Motor neuron (in vitro differentiated cells): ENCODE measurements at regions not wholly inside any gene's neighbourhood (a gene's known extent, or its start where the extent isn't known, plus 50 kb on each side); places are given as distances from the start of the nearest gene placed in this dataset.

Source experiments
- ATAC-seq, 8 experiments: fragments of 200-7000 bp; cut with Tn5 transposase; replicated peaks in 6 of 8; 2 replicates each; pipeline ENCODE4 v1.8.0; 2021; ENCODE audit warnings: mild to moderate bottlenecking in 8 of 8, moderate library complexity in 8 of 8
- H3K27ac ChIP-seq, 2 donors: fragments of 250-450 bp; sonication (Bioruptor Pico); 2 replicates each; pipeline ENCODE4 v1.9.0; 2021; ENCODE audit warnings: antibody characterized with exemption in 2 of 2, mild to moderate bottlenecking in 2 of 2, moderate library complexity in 1 of 2
- H3K4me1 ChIP-seq, 2 donors: fragments of 250-450 bp; sonication (Bioruptor Pico); replicated peaks in 1 of 2; 2 replicates each; pipeline ENCODE4 v1.6.1; 2021; ENCODE audit warnings: antibody characterized with exemption in 2 of 2, mild to moderate bottlenecking in 2 of 2, moderate library complexity in 1 of 2
- H3K4me3 ChIP-seq, 5 donors: fragments of 250-450 bp; sonication (Bioruptor Pico); 2 replicates each; pipeline ENCODE4 v1.9.0; 2021; ENCODE audit warnings: antibody characterized with exemption in 5 of 5, mild to moderate bottlenecking in 5 of 5, moderate library complexity in 4 of 5
- WGBS, 10 experiments: fragments of 450-650 bp; shearing (Covaris generic); methylation state at CpG; one replicate each; pipeline ENCODE4 v1.0.0; 2022; 5-methylcytosine and 5-hydroxymethylcytosine counted together
- in situ Hi-C, 9 experiments: fragments of 400-800 bp; cut with MboI; loops; one replicate each; pipeline ENCODE4 v1.15.0; 2021; ENCODE audit warnings: low sequenced_read_pairs in 9 of 9, low pct_unique_long_range_greater_than_20kb in 2 of 9; ENCODE audit not compliant: unreplicated experiment in 9 of 9

DNA sequence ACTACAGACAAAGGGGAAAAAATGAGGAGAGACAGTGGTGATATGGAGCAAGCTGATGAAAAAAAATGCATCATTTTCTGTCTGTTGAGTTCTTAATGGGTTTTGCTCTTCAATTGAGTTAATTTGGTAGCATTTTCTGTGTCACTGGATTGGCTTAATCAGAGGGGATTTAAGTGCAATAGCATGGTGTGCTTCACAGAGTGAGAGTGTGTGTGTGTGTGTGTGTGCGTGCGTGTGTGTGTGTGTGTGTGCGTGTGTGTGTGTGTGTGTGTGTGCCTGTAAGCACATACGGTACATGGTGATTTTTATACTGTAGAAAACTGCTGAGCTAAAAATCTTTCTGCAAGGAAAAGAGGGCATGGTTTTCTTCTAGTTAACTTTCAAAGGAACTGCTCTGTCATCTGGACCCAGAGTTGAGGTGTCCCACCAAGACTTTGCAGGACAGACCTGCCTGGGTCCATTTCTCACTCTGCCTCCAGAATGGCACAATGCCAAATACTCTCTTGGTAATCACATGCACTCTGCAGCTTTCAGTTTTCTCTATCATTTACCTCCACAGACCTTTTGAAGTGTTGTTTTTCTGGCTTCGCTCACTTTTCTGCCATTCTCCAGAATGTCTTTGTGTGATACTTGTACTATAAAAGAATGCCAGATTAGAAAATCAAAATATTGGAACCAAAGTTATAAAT, 952.6 kb upstream of the SOX9 start:
- peak in 1 of 8 experiments; percentile 24 for ATAC-seq
- in situ Hi-C loops = loop anchor here in 1 of 9 experiments (25.0 kb wide), 1 partner anchor 144 kb away; no protein-coding TSS in a partner anchor

DNA sequence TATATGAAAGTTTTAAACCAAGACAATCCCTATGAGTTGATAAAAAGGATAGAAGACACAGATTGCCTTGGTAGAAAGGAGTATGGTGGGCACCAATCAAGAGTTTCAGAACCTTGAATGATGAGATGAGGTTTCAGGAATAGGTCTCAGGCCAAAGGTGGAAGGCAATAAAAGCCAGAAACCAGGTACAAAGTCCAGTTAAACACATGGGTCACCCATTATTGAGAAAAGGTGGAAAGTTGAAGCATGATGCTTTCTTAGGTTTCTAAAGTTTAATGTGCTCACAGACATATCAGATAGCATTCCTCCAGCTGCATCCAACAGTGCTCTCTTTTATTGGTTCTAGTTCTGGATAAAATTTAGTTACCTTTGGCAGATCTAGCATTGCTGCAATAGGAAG, 950.8 kb upstream of the SOX9 start:
- Histone ChIP-seq H3K27ac (no peak overlapping the region), H3K4me1 (no peaks in the 10 kb centered on the region), H3K4me3 (no peak overlapping the region)
- in situ Hi-C loops = loop anchor here in 1 of 9 experiments (25.0 kb wide), 1 partner anchor 142 kb away; no protein-coding TSS in a partner anchor
- no peak for ATAC-seq

More for the DNA sequence above, 952.6 kb upstream of the SOX9 start:
- Histone ChIP-seq H3K4me3 (no peak overlapping the region), H3K27ac (no peak overlapping the region), H3K4me1 (no peaks in the 10 kb centered on the region)
- 46 to 100% (median 75%) methylated on average over 1 to 4 of the region's 5 CpGs; no CpG with 5 or more reads in 1 of the 10 experiments for WGBS, 10 experiments

GRCh38 chr17:71171270-71171669, 949.5 kb upstream of the SOX9 start:
- in situ Hi-C loops = loop anchor here in 1 of 9 experiments (25.0 kb wide), 1 partner anchor 141 kb away; no protein-coding TSS in a partner anchor
- ATAC-seq = no peak
- WGBS, 10 experiments = 33 to 89% (median 63%) methylated on average over 1 to 2 of the region's 2 CpGs; no CpG with 5 or more reads in 3 of the 10 experiments
- no peak overlapping the region for H3K4me3 ChIP-seq
- H3K27ac ChIP-seq = no peak overlapping the region
- no peaks in the 10 kb centered on the region for H3K4me1 ChIP-seq

GRCh38 chr17:71173991-71174390, 946.8 kb upstream of the SOX9 start:
- WGBS, 10 experiments = 42 to 100% (median 85%) methylated on average over 2 to 3 of the region's 3 CpGs; no CpG with 5 or more reads in 1 of the 10 experiments
- Histone ChIP-seq H3K27ac (no peak overlapping the region), H3K4me3 (no peak overlapping the region), H3K4me1 (no peaks in the 10 kb centered on the region)
- in situ Hi-C loops = loop anchor here in 1 of 9 experiments (25.0 kb wide), 1 partner anchor 138 kb away; no protein-coding TSS in a partner anchor
- ATAC-seq = no peak

DNA sequence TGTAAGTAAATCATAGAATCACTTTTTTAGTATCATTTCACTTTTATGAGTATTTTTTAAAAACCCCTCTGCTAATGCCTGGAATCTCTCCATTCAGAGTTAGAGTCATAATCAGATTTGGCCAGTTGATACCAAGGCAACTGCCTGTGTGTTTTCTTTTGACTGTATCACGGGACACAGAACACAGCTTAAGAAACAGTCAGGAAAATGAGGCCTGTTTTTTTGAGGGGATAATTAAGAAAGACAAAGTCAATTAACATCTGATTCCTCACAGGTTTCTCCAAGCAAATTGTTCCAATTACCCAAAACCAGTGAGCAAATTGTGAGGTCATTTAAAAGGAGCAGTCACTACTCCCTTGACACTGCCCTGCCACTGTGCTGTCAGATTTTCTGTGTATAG, 944.5 kb upstream of the SOX9 start:
- ATAC-seq = no peak
- Histone ChIP-seq H3K27ac (no peak overlapping the region), H3K4me1 (peaks cover 12% of the 10 kb centered on the region in 2 donors), H3K4me3 (no peak overlapping the region)
- in situ Hi-C loops = no loop called here
- WGBS, 10 experiments = 0 to 100% (median 86%) methylated on average over 1 of the region's 1 CpG; no CpG with 5 or more reads in 3 of the 10 experiments

- peaks cover 13 to 15% of the 10 kb centered on the region in 2 donors for H3K4me1 ChIP-seq
- 63 to 98% (median 79%) methylated on average over 1 to 6 of the region's 6 CpGs for WGBS, 10 experiments
- no peak overlapping the region for H3K27ac ChIP-seq
- no peak for ATAC-seq
- in situ Hi-C loops = no loop called here
- H3K4me3 ChIP-seq = no peak overlapping the region
These were observed 943.8 kb upstream of the SOX9 start for GRCh38 chr17:71176928-71177443.

DNA sequence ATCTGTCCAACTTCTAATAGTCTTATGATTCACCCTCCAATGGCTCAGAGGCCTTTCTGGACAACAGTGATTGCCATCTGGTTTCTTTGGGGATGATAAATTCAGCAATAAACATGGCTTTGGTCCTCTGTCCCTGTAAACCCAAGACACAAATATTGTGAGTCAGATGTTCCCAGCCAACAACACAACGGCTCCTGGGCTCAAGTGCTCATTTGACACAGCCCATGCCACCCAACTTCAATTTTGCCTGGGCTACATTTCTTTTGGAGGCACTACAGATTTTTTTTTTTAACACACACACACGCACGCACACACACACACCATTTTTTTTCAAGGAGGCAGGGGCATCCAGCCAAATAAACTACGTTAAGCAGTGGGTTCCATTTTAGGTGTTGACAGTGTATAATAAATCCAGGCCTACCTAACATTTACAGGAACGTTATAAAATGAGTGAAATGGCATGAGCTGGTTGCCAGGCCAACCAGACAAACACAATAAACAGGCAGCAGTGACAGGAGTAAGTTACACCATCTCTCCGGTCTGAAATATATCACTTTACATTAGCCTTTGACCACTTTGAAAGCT, 939.9 kb upstream of the SOX9 start:
- 0 to 90% (median 24%) methylated on average over 1 to 6 of the region's 6 CpGs; no CpG with 5 or more reads in 2 of the 10 experiments for WGBS, 10 experiments
- in situ Hi-C loops = no loop called here
- ATAC-seq = peak in 7 of 8 experiments; percentile 28 to 98 (median 85)
- H3K27ac ChIP-seq = no peak overlapping the region
- H3K4me1 ChIP-seq = peaks cover 13 to 15% of the 10 kb centered on the region in 2 donors
- no peak overlapping the region for H3K4me3 ChIP-seq

GRCh38 chr17:71183066-71183660, 937.7 kb upstream of the SOX9 start:
- in situ Hi-C loops = no loop called here
- ATAC-seq = no peak
- no peak overlapping the region for H3K27ac ChIP-seq
- 21 to 100% (median 100%) methylated on average over 1 to 3 of the region's 4 CpGs; no CpG with 5 or more reads in 1 of the 10 experiments for WGBS, 10 experiments
- no peak overlapping the region for H3K4me3 ChIP-seq
- H3K4me1 ChIP-seq = peaks cover 13 to 15% of the 10 kb centered on the region in 2 donors

DNA sequence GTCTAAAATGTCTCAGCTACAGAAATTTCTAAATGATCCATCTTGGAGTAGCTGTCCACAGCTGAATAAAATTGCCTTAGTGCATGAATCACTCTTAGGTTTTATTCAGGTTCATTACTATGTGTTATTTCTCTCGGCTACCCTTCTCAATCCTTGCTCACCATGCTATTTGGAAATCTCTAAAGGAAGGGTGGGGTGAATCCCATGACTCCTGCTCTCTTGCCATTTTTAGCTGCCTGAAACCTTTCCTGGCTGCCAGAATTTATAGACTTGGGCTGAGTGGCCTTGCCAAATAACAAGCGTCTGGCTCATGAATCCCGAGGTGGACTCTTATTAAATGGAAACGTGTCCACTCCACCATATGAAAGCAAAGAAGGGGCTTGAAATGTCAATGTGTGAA, 936.1 kb upstream of the SOX9 start:
- Histone ChIP-seq H3K4me1 (peaks cover 13 to 15% of the 10 kb centered on the region in 2 donors), H3K27ac (no peak overlapping the region), H3K4me3 (no peak overlapping the region)
- in situ Hi-C loops = no loop called here
- 0 to 73% (median 31%) methylated on average over 1 to 4 of the region's 4 CpGs; no CpG with 5 or more reads in 2 of the 10 experiments for WGBS, 10 experiments
- ATAC-seq = peak in 2 of 8 experiments; percentile 79 to 81

GRCh38 chr17:71187145-71187878, 933.5 kb upstream of the SOX9 start:
- in situ Hi-C loops = no loop called here
- no peak overlapping the region for H3K27ac ChIP-seq
- no peak overlapping the region for H3K4me3 ChIP-seq
- no peaks in the 10 kb centered on the region for H3K4me1 ChIP-seq
- WGBS, 10 experiments = 64 to 100% (median 100%) methylated on average over 1 to 8 of the region's 8 CpGs; no CpG with 5 or more reads in 3 of the 10 experiments
- peak in 1 of 8 experiments; percentile 32 for ATAC-seq

- in situ Hi-C loops = no loop called here
These were observed 931.9 kb upstream of the SOX9 start for GRCh38 chr17:71188811-71189492.

DNA sequence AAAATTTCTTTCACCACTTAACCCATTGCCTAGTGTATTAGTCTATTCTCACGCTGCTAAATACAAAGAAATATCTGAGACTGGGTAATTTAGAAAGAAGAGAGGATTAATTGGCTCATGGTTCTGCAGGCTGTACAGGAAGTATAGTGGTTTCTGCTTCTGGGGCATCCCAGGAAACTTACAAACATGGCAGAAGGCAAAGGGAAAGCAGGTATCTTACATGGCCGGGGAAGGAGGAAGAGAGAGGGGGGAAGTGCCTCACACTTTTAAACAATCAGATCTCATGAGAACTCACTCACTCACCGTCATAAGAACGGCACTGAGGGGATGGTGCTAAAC, 931.4 kb upstream of the SOX9 start:
- in situ Hi-C loops = no loop called here
- Histone ChIP-seq H3K4me3 (no peak overlapping the region), H3K4me1 (no peaks in the 10 kb centered on the region), H3K27ac (no peak overlapping the region)
- ATAC-seq = no peak
- 44 to 100% (median 77%) methylated on average over 1 to 4 of the region's 4 CpGs; no CpG with 5 or more reads in 2 of the 10 experiments for WGBS, 10 experiments

More at GRCh38 chr17:71188811-71189492, 931.9 kb upstream of the SOX9 start:
- H3K27ac ChIP-seq = no peak overlapping the region
- peak in 2 of 8 experiments; percentile 42 to 70 for ATAC-seq
- no peaks in the 10 kb centered on the region for H3K4me1 ChIP-seq
- 17 to 90% (median 50%) methylated on average over 1 to 2 of the region's 2 CpGs; no CpG with 5 or more reads in 3 of the 10 experiments for WGBS, 10 experiments
- H3K4me3 ChIP-seq = no peak overlapping the region
